GM18867 (cell line): ENCODE measurements at regions not wholly inside any gene's neighbourhood (a gene's known extent, or its start where the extent isn't known, plus 50 kb on each side); places are given as distances from the start of the nearest gene placed in this dataset.

Source experiments
- ATAC-seq: cut with Tn5 transposase; IDR thresholded peaks from one replicate; pipeline ENCODE4 v1.9.1; 2021; ENCODE audit warnings: mild to moderate bottlenecking, moderate library complexity; ENCODE audit not compliant: unreplicated experiment

DNA sequence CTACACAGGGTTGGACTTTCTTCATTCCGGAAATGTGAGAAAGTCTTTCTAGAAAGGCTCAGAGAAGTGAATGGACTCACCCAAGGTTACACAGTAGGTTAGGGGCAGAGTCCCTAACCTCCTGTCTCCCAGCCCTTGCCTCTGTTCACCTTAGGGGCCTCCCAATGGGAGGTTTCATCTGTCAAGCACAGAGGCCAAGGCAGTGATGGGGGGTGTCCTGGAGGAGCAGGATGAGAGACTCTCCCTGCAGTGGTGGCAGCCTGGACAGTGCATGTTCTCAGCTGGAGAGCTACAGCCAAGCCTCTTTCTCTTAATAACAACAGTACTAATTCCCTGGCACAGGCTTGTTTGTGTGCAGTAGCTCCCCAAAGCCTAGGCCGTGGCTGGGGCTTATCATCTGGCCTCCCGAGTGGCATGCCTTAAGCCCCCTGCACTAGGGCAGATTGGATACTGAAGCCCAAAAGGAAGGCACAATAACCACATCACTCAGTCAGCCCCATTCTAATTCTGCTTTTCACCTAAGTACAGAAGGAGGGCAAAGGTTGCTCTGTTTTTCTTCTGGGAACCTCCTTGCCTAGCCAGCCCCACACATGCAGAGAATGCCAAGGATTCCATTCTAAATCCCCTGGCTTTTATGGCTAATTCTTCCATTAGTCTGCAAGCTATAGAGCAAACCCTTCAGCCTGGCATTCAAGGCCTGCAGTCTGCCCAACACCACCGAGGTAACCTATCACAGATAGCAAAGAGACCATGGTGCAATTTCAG is 50.2 kb upstream of the XPA start:
- ATAC-seq = no peak

DNA sequence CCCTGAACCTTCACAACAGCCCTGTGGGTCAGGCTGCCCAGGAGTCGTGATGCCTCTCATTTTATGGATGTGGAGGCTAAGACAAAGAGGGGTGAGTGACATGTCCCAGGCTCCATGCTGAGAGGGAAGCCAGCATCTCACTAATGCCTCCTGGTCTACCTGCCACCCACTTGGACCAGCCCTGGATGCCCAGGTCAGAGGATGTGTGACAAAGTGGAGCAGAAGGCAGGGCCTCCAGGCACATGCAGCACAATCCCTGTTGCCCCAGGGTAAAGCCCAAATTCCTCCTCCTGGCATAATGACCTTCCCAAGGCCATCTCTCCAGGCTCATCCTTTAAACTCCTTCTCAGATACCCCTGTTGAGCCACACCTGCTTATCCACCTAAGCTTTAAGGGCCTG is 51.4 kb upstream of the XPA start:
- no peak for ATAC-seq

DNA sequence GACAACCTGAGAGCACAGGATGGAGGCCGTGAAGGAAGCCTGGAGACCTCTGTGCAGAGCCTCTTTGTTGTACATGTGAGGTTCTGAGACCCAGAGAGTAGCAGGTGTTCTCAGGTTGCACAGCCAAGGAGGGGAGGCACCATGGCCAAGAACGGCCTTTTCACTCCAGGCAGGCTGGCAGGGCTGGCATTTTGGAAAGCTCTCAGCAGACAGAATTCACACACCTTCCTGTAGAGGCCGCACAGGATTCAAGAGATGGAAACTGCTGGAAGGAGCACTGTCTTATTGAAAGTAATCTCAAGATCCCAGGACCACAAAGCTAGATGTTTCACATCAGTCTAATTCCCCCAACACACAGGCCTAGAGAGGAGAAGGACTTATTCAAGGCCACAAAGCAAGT is 52.8 kb upstream of the XPA start:
- ATAC-seq = no peak

DNA sequence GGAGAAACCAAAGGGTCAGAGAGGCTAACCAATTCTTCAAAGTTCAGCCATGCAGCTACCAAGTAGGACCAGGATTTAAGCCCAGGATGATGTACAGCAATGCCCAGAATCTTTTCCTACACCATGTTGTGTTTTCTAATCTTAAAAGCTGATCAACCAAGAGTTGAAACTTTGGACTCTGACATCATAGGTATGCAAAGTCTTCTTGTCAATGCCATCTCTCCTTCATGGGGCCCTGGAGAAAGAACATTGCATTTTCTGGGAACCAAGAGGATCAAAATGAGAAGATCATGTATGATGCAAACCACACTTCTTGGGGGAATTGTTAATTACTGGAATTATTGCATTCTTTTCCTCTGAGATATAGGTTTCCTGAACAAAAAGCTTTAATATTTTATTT is 54.4 kb upstream of the XPA start:
- ATAC-seq = no peak

DNA sequence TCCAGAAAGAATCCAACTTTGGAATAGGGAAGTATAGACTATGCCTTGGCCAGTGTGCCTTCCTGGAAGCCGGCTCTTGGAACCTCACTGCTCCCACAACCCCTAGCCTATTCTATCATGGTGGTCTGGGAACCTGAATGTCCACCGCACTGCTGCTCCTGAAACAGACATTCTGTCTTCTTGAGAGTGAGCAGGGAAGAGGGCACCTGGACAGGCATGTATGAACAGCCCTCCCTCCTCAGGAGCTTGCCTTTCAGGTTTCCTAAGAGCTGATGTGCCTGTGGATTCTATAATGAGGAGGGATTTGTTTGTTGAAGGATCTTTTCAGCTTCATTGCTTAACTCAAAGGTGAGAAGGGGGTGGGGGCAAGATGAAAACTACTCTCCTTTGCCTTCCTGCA is 55.1 kb upstream of the XPA start:
- no peak for ATAC-seq

DNA sequence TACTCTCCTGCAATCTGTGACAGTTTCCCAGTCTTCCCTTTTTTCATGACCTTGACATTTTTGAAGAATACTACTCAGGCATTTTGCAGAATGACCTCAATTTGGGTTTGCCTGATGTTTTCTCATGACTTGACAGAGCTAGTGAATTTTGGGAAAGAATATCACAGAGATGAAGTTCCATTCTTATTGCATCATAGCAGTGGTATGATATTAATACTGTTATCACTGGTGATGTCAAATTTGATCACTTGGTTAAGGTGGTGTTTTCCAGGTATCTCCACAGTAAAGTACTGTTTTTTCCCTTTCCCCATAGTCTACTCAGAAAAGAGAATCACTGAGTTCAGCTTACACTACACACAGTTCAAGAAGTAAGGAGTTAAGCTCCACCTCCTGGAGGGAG is 56.2 kb upstream of the XPA start:
- no peak for ATAC-seq

DNA sequence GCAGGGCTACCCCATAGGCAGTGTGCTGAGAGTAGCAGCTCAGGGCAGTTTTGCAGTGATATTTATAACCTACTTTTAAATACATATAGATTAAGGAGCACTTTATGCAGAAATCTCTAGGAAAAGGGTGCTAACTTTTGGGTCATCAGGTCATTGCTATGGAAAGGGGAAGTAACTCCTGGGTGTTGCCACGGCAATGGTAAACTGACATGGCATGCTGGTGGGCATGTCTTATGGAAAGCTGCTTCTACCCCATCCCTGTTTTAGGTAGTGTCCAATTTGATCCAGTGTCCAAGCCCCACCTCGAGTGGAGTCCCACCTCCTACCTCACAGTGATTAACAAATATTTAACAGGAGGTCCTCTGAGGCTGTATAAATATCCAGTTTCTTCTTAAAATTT is 56.8 kb upstream of the XPA start:
- ATAC-seq = no peak

DNA sequence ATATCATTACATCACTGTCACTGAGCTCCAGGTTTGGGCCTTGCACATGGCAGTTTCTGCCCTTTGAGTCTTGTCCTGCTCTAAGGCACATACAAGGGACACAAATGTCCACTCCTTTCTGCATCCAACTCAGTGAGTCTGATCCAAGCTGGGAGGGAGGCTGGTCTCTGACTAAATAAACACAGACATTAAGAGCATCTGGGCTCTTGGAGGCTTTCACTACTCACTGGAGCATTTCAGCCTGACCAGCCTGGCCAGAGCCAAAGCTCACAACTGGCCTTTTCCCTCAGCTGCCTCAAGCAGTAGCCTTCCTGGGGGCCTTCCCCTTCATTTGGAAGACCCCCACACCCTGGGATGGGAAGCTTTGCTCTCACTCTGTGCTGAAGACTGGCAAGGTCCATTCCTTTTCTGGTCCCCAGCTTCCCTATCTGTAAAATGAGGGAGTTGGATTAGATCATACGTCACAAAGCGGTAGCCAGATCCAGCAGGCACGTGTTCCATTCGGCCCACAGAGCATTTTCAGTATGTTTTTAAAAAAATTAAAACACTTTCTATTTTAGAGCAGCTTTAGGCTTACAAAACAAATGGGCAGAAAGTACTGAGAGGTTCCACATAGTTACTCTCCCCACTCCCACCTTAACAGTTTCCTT is 58.6 kb upstream of the XPA start:
- ATAC-seq = no peak

DNA sequence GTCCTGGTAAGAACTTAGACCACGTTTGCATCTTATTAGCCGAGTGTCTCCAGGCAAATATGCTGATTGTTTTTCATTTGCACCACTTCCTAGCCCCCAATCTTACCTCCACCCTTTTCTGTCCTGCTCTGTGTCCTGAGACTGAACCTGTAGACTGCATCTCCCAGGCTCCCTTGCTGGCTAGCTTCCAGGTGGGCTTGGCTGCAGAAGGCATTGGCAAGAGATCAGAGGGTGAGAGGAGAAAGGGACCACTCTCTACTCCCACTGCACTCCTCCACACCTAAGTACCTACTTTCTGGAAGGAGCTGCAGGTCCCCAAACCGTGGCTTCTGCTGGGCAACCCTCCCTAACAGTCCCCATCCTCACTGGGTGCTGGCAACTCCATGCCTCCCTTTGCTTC is 59.9 kb upstream of the XPA start:
- ATAC-seq = no peak

DNA sequence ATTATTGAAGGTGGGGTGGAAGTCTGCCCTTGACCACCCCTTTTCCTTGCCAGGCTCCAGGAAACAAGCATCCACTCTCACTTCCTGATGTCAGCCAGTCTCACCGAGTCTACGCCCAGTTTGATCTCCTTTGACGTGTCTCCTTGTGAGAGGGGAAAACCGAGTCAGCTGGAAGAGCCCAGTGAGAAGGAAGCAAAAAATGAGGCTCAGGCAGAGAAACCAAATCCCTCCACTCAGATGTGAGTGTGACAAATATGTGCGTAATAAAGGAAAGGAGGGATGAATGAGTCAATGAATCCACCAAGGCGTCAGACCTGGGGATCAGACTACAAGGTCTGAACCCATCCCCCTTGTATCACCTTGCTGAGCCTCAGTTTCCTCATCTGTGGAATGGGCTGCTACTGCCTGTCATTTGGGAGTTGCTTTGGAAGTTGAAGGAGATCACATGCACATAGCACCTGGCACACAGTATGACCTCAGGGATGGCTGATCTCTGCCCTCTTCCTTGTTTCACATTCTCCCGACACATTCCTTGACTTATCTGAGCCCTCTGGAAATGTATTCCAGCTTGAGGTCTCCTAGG is 61.3 kb upstream of the XPA start:
- no peak for ATAC-seq

DNA sequence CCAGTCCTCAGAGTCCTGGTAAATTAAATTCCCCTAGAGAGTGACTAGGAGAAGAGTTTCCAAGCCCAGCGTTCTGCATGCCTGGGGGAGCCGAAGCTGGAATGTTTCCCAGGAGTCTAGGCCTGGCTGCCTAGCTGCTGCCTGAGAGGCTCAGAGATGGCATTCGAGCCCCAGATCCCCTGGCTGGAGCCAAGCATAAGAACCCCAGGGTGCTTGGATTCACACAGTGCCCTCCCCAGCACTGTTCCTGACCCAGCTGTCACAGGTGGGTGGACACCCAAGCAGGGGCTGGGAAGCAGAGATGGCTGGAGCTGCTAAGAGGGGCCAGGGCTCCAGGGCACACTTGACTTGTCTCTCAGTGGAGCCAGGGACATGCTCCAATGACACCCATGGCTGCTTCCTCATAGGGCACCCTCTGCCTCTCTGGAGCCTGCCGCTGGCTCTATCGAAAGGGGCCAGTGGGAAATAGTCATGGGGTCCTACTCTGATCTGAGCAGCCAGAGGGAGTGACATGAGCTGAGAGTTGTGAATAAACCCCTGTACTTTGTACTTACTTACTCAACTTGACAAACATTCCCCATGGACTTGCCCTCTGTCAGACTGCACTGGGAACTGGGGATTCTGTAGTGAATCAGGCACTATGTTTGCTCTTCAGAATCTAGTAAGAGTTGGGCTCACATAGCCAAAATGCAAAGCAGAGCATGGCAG is 62.6 kb upstream of the XPA start:
- no peak for ATAC-seq

DNA sequence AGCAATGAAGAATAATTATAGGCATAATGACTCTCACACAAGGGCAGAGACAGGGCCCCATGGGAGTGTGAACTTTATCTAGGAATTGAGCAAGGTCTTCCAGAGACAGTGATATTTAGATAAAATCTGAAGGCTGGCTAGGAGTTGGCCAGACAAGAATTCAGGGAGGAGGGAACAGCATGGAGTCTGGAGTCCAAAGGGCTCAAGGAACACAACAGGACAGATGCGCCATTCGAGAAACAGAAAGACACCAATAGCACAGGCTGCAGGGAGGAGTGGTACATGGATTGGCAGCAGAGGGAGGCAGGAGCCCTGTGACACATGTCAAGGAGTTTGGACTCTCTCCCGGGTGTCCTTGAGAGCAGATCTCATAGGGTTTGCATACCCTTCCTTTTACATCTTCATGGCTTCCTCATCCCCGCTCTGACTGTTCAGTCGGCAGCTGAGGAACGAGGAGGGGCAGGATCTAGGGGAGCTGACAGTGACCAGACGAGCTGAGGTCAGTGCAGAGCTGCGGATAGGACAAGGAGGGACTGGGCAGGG is 64.0 kb upstream of the XPA start:
- ATAC-seq = no peak

DNA sequence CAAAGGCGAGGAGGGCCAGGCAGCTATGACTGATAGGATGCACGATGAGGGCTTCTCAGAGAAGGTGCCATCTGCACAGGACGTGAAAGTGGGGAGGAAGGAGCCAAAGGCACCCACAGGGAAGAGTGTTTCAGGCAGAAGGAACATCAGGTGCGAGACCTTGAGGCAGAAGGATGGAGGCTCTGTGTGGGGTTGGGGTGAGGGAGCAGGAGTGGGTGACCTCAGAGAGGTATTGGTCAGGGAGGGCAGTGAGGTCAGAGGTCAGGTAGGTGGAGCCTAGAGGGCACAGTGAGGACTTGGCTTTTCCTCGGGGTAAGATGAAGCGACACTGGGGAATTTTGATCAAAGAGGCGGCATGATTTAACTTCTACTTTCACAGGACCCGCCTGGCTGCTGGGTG is 64.7 kb upstream of the XPA start:
- no peak for ATAC-seq

DNA sequence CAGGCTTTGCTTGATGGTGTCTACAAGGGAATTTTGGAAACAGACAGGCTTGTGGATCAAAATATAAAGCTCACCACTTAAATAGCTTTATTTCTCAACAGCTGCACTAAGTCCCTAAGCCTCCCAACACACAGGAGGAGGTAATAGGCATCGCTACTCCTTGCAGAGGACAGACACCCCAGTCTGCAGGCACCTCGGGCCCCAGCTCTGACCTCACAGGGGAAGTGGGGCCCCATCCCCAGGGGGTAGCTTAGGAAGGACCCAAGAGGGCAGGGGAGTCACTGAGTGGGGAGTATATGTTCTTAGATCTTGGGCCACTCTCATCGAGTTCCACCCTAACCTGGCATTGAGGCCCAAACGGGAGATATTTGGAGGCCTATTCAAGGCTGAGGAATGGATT is 66.7 kb upstream of the XPA start:
- no peak for ATAC-seq

DNA sequence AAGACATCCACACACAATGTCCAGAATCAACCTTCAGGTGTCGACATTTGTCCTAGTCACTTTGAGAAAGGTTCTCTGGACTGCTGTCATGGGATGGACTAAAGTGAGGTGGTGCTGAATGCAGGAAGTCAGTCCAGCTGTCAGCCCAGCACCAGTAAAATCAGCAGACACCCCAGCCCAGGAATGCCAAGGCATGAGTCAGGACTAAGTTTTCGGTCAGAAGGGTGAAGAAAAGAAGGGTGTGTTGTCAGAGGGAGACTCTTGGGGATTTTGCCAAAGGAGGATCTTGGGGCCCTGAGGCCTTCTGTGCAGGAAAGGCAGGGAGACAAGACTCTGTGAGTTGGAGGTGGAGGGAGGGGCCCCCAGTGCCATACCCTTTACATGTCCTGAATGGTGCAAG is 69.0 kb upstream of the XPA start:
- no peak for ATAC-seq

DNA sequence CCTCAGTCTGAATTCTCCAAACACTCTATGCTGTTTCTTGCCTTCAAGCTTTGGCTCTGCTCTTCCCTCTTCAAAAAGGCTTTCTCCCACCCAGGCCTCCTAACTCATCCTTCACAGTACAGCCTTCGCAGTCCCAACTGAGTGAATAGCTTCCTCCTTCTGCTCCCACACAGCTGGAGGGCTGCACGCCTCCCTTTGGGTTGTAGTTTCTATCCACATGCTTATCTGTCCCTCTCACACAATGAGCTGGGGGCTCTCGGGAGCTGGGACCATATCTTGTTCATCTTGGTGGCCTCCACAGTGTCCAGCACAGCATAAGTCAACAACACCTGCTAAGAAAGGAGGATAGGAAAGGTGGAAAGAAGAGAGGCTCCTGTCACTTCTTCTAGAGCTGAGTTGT is 69.5 kb upstream of the XPA start:
- no peak for ATAC-seq

DNA sequence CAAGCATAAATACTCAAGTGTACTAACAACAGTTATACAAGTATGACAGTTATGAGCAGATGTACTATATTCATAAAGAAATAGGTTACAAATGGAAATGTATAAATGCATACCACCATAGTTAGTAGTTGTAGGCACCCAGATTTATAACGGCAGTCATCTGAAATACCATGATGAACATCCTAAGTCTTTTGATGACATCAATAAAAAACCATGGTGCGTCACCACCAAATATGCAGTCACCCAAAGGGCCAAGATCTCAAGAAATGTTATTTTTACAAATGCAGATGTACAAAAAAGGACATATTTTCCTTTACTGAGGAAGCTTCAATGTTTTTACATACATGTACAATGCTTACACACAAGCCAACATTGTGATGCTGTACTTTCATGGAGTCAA is 70.8 kb upstream of the XPA start:
- ATAC-seq = no peak

DNA sequence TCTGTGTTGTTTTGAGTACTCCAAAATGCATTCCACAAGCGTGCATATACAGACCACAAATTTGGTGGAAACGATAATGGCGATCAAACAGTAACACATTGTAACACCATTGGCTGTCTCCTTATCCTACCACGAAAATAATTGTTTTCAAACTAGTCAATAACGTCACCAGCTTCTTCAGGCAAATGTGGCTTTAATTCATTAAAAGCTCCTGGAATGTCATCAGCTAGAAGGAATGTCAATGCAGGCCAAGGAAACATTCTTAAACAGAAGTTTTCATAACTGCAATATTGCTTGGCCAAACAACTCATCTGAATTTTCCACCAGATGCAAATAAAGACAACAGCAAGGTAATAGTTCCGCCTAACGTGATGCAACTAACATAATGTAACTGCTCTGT is 71.6 kb upstream of the XPA start:
- no peak for ATAC-seq

DNA sequence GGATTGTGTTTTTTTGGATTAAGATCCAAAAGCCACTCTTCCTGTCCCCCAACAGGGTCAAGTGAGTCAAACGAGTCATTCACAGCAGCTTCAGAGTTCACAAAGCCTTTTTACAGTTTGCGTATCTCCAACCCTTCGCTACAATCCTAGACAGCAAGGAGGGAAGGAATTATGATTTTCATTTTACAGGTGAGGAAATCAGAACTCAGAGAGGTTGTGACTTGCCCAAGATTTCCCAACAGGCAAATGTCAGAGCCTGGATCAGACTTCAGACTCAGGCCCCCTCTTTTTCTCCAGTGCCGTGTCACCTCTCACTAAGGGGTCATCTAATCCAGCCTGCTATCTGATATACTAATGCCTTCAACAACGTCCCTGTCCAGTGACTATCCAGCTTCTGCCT is 72.1 kb upstream of the XPA start:
- no peak for ATAC-seq

DNA sequence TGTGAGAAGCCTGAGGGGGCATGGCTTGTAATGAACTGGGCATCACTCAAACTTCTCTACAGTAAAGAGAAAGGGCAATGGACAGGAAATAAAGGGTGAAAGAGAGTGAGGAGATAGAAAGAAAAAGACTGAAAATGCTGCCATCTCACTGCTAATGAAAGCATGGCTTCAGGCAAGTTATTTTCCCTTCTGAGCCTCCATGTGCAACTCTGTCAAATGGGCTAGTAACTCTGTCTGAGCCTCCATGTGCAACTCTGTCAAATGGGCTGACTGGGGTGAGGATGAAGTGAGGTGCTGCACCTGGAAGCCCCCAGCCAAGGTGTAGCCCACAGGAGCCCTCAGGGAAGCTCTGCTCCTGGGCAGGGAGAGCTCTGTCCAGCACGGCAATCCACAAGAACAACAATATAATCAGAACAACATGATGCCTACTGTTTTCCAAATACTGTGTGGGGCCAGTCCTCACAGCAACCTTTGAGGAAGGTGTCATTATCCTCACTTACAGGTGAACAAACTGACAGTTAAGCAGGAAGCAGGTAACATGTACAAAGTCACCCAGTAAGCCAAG is 73.8 kb upstream of the XPA start:
- no peak for ATAC-seq

DNA sequence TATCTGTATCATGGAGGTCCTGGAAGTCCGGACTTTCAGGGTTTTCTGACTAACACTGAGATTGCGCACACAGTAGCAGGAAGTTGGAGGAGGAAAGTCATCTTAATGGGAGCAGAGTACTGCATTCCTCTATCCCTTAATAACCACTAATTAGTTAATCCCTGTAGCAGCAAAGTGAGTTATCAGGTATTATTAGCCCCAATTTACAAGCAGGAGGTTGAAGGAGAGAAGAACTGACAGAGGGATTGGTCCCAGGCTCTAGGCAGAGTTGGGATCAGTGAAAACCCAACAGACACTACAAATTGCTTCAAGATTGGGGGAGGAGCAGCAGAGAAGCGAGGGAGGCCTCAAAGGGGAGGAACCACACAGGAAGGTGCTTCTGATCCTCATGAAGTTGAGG is 74.5 kb upstream of the XPA start:
- no peak for ATAC-seq
